HG02943 (cell line): ENCODE measurements at regions not wholly inside any gene's neighbourhood (a gene's known extent, or its start where the extent isn't known, plus 50 kb on each side); places are given as distances from the start of the nearest gene placed in this dataset.

ENCODE experiments used
- ATAC-seq: cut with Tn5 transposase; IDR thresholded peaks from one replicate; pipeline ENCODE4 v1.9.1; 2021; ENCODE audit warnings: mild to moderate bottlenecking, low read depth, moderate library complexity; ENCODE audit not compliant: unreplicated experiment

- ATAC-seq: peak; percentile 67
Measured at GRCh38 chr18:26621161-26622026, 73.0 kb upstream of the KCTD1 start.

GRCh38 chr18:26619350-26619749, 71.0 kb upstream of the KCTD1 start:
- no peak for ATAC-seq

DNA sequence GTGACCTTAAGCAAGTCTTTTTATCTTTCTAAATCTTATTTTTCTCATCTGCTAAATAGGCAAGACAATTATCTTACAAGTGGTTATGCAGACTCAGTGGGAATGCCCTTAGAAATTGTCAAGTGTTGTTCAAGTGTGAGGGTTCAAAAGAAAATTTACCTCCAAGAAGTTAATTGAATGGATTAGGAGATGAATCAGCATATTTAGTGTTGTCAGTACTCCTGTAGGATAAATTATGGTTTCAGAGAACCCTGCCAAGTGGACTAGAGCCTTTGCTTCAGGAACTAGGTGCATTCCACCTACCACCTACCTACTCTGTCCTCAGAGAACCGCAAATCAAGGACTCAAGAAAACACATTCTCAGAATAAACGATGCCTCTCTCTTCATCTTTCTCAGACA, 69.8 kb upstream of the KCTD1 start:
- no peak for ATAC-seq

DNA sequence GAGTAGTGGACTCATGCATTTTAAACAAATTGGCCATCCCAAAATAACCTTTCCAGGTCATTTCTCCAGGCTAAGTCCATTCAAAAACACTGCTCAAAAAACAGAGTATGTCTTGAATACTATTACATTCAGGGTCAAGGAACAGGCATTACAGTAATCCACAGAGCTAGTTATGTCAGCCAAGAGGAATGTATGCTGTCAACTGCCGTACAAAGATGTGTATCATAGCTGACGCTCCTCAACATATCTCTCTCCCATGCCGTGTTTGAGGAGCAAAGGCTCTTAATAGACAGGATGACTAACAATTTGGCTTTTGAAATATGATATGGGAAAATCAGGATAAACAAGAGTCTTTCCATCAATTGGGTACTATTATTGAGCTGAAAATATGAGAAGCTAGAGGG, 68.8 kb upstream of the KCTD1 start:
- no peak for ATAC-seq

GRCh38 chr18:26614374-26614773, 66.0 kb upstream of the KCTD1 start:
- no peak for ATAC-seq
